Hepatocyte (in vitro differentiated cells): ENCODE measurements at regions not wholly inside any gene's neighbourhood (a gene's known extent, or its start where the extent isn't known, plus 50 kb on each side); places are given as distances from the start of the nearest gene placed in this dataset.
"Not testable (repeated sequence)": the region's sequence is repeated elsewhere in the genome, so short reads cannot be mapped to it uniquely, and the experiment has no call there.

Experiments used
- DNase-seq: peaks from one replicate; pipeline ENCODE4 v3.0.0-alpha.2; 2016; ENCODE audit warnings: low spot score
- H2AFZ ChIP-seq: fragments of 200-600 bp; sonication (generic); 2 replicates; pipeline ENCODE4 v1.6.0; 2016; ENCODE audit warnings: antibody characterized with exemption, mild to moderate bottlenecking
- H3K27ac ChIP-seq: fragments of 200-600 bp; sonication (generic); 2 replicates; pipeline ENCODE4 v1.5.1; 2016; ENCODE audit warnings: mild to moderate bottlenecking
- H3K27me3 ChIP-seq: fragments of 200-600 bp; sonication (generic); 2 replicates; pipeline ENCODE4 v1.6.1; 2016
- H3K36me3 ChIP-seq: fragments of 200-600 bp; sonication (generic); replicated peaks from 2 replicates; pipeline ENCODE4 v1.5.1; 2016; ENCODE audit warnings: low read depth; ENCODE audit not compliant: insufficient read depth
- H3K4me1 ChIP-seq: fragments of 200-600 bp; sonication (generic); 2 replicates; pipeline ENCODE4 v1.5.1; 2016; ENCODE audit warnings: mild to moderate bottlenecking, moderate library complexity; ENCODE audit not compliant: insufficient read depth
- H3K4me2 ChIP-seq: fragments of 200-600 bp; sonication (generic); 2 replicates; pipeline ENCODE4 v1.6.0; 2016
- H3K4me3 ChIP-seq: fragments of 200-600 bp; sonication (generic); 2 replicates; pipeline ENCODE4 v1.5.1; 2016; ENCODE audit warnings: mild to moderate bottlenecking
- H3K79me2 ChIP-seq: fragments of 200-600 bp; sonication (generic); 2 replicates; pipeline ENCODE4 v1.6.0; 2017; ENCODE audit warnings: mild to moderate bottlenecking
- H3K9me2 ChIP-seq: fragments of 200-600 bp; sonication (generic); replicated peaks from 2 replicates; pipeline ENCODE4 v1.6.0; 2017; ENCODE audit warnings: mild to moderate bottlenecking; ENCODE audit not compliant: insufficient read depth
- H3K9me3 ChIP-seq: fragments of 200-600 bp; sonication (generic); 2 replicates; pipeline ENCODE4 v1.5.1; 2016; ENCODE audit warnings: low read depth, mild to moderate bottlenecking
- H4K20me1 ChIP-seq: fragments of 200-600 bp; sonication (generic); 2 replicates; pipeline ENCODE4 v1.6.0; 2016; ENCODE audit warnings: mild to moderate bottlenecking; ENCODE audit not compliant: insufficient read depth, poor library complexity, severe bottlenecking
- CTCF ChIP-seq: fragments of 200-600 bp; sonication (generic); IDR thresholded peaks from 2 replicates; pipeline ENCODE4 v1.5.1; 2016; ENCODE audit warnings: antibody characterized with exemption, mild to moderate bottlenecking; ENCODE audit not compliant: poor library complexity
- EZH2 ChIP-seq: fragments of 200-600 bp; sonication (generic); IDR thresholded peaks from 2 replicates; pipeline ENCODE4 v1.6.1; 2016; ENCODE audit warnings: antibody characterized with exemption, mild to moderate bottlenecking, borderline replicate concordance
- EZH2phosphoT487 ChIP-seq: fragments of 200-600 bp; sonication (generic); IDR thresholded peaks from one replicate; pipeline ENCODE4 v1.6.1; 2018; ENCODE audit warnings: antibody characterized with exemption, mild to moderate bottlenecking, low read depth, moderate library complexity; ENCODE audit not compliant: unreplicated experiment, severe bottlenecking
- WGBS: methylation state at CpG from one replicate; pipeline ENCODE4 v1.1.6; 2016; ENCODE audit warnings: low lambda C conversion rate; ENCODE audit errors: missing lambda C conversion rate; 5-methylcytosine and 5-hydroxymethylcytosine counted together

GRCh38 chr2:136322428-136322827 is 204.5 kb upstream of the CXCR4 start:
- no peaks in the 10 kb centered on the region for H3K79me2 ChIP-seq
- no peak for DNase-seq
- no peaks in the 10 kb centered on the region for H3K27me3 ChIP-seq
- H2AFZ ChIP-seq, result no peak overlapping the region
- H4K20me1 ChIP-seq, result no peaks in the 10 kb centered on the region
- H3K4me3 ChIP-seq, result no peak overlapping the region
- peaks cover 7% of the 10 kb centered on the region for H3K4me1 ChIP-seq
- no peak overlapping the region for H3K4me2 ChIP-seq
- no peaks in the 10 kb centered on the region for H3K9me3 ChIP-seq
- WGBS, result 92% methylated on average over 2 of the region's 2 CpGs
- no peak overlapping the region for H3K27ac ChIP-seq
- no peaks in the 10 kb centered on the region for H3K9me2 ChIP-seq
- H3K36me3 ChIP-seq, result no peaks in the 10 kb centered on the region
- TF ChIP-seq EZH2 (no peak), CTCF (no peak), EZH2phosphoT487 (no peak)

GRCh38 chr2:136319651-136320050 is 201.7 kb upstream of the CXCR4 start:
- no peaks in the 10 kb centered on the region for H3K9me2 ChIP-seq
- DNase-seq, result no peak
- no peaks in the 10 kb centered on the region for H3K79me2 ChIP-seq
- TF ChIP-seq CTCF (no peak), EZH2phosphoT487 (no peak), EZH2 (no peak)
- no peaks in the 10 kb centered on the region for H3K4me1 ChIP-seq
- H4K20me1 ChIP-seq, result no peaks in the 10 kb centered on the region
- no peak overlapping the region for H3K27ac ChIP-seq
- 68% methylated on average over 11 of the region's 11 CpGs for WGBS
- no peaks in the 10 kb centered on the region for H3K27me3 ChIP-seq
- no peaks in the 10 kb centered on the region for H3K36me3 ChIP-seq
- H2AFZ ChIP-seq, result no peak overlapping the region
- H3K9me3 ChIP-seq, result no peaks in the 10 kb centered on the region
- H3K4me3 ChIP-seq, result no peak overlapping the region
- no peak overlapping the region for H3K4me2 ChIP-seq

- TF ChIP-seq EZH2phosphoT487 (no peak), CTCF (no peak), EZH2 (no peak)
- H4K20me1 ChIP-seq, result no peaks in the 10 kb centered on the region
- H3K27me3 ChIP-seq, result no peaks in the 10 kb centered on the region
- no peaks in the 10 kb centered on the region for H3K9me2 ChIP-seq
- no peaks in the 10 kb centered on the region for H3K36me3 ChIP-seq
- H3K4me2 ChIP-seq, result no peak overlapping the region
- H3K9me3 ChIP-seq, result no peaks in the 10 kb centered on the region
- no peaks in the 10 kb centered on the region for H3K79me2 ChIP-seq
- H3K27ac ChIP-seq, result no peak overlapping the region
- no peak for DNase-seq
- WGBS, result 44% methylated on average over 2 of the region's 2 CpGs
- H3K4me1 ChIP-seq, result no peaks in the 10 kb centered on the region
- H2AFZ ChIP-seq, result no peak overlapping the region
- H3K4me3 ChIP-seq, result no peak overlapping the region
Measured at GRCh38 chr2:136319237-136319636, 201.3 kb upstream of the CXCR4 start.

GRCh38 chr2:136314240-136314639 is 196.3 kb upstream of the CXCR4 start:
- H3K4me1 ChIP-seq, result no peaks in the 10 kb centered on the region
- no peak for TF ChIP-seq EZH2
- no peaks in the 10 kb centered on the region for H3K36me3 ChIP-seq
- H3K27me3 ChIP-seq, result no peaks in the 10 kb centered on the region
- H3K27ac ChIP-seq, result no peak overlapping the region
- H3K4me3 ChIP-seq, result no peak overlapping the region
- DNase-seq, result no peak
- no peak overlapping the region for H2AFZ ChIP-seq
- no peaks in the 10 kb centered on the region for H3K9me2 ChIP-seq
- H3K9me3 ChIP-seq, result no peaks in the 10 kb centered on the region
- H3K79me2 ChIP-seq, result no peaks in the 10 kb centered on the region
- no peak overlapping the region for H3K4me2 ChIP-seq
- H4K20me1 ChIP-seq, result no peaks in the 10 kb centered on the region

- not testable (repeated sequence) for H3K27ac ChIP-seq, H4K20me1 ChIP-seq, DNase-seq, H3K4me2 ChIP-seq, H3K9me2 ChIP-seq, H2AFZ ChIP-seq, H3K9me3 ChIP-seq, H3K79me2 ChIP-seq, H3K4me3 ChIP-seq, H3K4me1 ChIP-seq, H3K27me3 ChIP-seq, H3K36me3 ChIP-seq
- 94% methylated on average over 1 of the region's 1 CpG for WGBS
Measured at GRCh38 chr2:136312568-136312967, 194.6 kb upstream of the CXCR4 start.
